LNCAP (cell line): ENCODE measurements at regions not wholly inside any gene's neighbourhood (a gene's known extent, or its start where the extent isn't known, plus 50 kb on each side); places are given as distances from the start of the nearest gene placed in this dataset.

ENCODE experiments used
- TF ChIP-seq, protein P1 (sequence below): fragments of 450-650 bp; IDR thresholded peaks from 2 replicates; pipeline ENCODE4 v1.5.1; 2017; ENCODE audit warnings: mild to moderate bottlenecking

DNA sequence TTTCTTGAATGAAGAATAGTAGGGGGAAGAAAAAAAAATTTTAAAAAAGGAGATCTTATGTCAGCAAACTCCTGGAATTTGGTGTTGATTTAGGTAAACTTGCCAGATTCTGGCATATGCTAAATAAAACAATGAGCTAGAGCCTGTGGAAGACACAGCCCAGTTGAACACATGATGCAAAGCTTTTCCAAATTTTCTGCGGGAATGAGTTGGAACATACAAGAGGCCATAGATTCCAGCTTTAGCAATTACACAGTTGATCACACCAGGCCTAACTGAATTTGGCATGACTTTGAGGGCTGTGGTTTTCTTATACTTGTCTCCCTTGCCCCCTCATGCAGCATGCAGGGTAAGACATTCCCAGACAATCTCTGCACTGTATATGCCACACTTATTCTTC is 297.0 kb downstream of the SH3GL2 start:
- TF ChIP-seq, protein P1, sequence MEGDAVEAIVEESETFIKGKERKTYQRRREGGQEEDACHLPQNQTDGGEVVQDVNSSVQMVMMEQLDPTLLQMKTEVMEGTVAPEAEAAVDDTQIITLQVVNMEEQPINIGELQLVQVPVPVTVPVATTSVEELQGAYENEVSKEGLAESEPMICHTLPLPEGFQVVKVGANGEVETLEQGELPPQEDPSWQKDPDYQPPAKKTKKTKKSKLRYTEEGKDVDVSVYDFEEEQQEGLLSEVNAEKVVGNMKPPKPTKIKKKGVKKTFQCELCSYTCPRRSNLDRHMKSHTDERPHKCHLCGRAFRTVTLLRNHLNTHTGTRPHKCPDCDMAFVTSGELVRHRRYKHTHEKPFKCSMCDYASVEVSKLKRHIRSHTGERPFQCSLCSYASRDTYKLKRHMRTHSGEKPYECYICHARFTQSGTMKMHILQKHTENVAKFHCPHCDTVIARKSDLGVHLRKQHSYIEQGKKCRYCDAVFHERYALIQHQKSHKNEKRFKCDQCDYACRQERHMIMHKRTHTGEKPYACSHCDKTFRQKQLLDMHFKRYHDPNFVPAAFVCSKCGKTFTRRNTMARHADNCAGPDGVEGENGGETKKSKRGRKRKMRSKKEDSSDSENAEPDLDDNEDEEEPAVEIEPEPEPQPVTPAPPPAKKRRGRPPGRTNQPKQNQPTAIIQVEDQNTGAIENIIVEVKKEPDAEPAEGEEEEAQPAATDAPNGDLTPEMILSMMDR: no peak

DNA sequence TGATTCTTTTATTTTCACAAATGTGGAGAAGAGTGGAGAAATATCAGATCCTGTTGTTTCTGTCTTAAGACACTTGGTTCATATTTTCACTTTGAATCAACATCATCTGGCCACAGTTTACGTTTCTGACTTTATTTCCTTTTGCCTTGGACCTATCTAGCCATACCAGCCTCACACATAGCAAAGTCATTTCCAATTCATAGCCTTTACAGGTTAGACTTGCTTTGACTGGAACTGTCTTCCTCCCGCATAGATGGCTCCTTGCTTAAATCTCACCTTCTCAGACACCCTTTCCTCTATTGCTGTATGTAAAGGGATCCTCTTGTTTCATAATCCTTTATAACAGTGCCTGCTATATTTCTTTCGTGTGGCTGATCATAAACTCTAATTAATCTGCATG is 297.8 kb downstream of the SH3GL2 start:
- TF ChIP-seq, protein P1: no peak

DNA sequence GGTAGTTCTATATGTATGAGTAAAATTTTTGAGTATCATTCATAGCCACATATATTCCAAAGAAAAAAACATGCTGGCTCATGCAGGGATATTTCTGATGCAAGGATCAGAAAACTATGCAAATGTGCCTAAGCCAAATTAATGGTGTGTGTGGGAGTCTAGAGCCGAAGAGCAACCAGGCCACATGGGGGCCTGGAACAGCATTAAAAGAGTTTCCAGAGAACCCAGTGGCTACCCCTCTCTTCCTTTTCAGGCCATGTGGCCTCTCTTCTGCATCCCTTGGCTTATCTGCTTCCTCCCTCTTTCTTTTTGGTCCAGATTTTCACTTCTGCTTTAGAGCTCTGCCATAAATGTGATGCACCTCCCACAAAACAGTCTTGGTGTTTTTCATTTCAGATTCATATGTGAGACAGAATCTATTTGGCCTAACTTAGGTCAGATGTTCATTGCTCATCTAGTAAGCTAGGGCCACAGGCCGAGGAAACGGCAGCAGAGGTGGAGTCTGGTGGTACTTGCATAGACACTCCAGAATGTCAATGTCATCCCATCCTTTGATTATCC is 300.0 kb downstream of the SH3GL2 start:
- TF ChIP-seq, protein P1: no peak

DNA sequence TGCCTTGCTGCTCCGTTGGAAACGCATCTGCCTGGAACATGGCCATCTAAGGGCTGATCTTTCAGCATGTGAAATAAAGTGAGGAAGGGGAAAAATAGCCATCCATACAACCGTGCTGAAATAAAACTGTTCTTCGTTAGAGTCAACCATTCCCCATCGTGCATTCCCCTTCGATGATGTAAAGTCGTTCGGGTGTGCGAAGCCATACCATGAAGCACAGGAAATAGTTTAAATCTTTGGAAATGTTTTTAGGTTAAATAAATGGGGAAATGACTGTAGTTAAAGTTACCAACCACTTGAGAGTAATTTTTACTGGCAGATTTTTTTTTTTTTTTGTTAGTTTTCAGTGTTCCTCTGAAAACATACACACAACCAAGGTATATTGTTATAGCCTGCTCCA is 302.5 kb downstream of the SH3GL2 start:
- TF ChIP-seq, protein P1: no peak

DNA sequence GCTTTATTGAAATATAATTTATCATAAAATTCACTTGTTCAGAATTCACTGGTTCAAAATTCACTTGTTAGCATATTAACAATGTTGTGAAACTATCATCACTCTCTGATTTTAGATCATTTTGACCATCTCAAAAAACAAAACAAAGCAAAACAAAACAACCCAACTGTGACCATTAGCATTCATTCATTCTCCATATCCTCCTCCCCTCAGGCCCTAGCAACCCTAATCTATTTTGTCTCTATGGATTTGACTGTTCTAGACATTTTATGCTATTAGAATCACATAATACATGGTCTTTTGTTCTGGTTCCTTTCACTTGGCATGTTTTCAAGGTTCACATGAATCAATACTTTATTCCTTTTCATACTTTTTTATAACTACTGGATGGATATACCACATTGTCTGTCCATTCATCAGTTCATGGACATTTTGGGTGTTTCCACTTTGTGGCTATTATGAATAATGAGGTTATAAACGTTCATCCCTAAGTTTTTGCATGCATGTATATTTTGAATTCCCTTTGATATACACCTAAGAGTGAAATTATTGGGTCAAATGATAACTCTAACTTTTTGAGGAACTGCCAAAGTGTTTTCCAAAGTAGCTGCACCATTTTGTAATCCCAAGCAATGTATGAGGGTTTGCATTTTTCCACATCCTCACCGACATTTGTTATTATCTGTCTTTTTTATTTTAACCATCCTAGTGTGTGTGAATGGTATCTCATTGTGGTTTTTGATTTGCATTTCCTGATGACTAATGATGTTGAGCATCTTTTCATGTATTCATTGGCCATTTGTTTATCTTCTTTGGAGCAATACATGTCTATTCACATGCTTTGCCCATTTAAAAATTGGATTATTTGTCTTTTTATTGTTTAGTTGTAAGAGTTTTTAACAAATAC is 304.1 kb downstream of the SH3GL2 start:
- TF ChIP-seq, protein P1: no peak

DNA sequence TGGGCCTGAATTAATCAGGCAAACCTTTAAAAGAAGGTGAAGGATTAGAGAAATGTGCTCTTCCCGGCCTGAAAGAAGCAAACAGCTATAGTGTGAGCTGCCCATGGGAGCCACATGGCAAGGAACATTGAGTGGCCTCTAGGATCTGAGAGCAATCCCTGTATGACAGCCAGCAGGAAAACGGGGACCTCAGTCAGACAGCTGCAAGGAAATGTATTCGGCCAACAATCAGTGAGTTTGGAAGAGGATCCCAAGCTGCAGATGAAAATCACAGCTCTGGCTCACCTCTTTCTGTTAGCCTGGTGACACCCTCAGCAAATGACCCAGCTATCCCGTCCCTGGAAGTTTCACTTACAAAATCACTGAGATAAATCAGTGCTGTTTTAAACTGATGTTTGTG is 309.2 kb downstream of the SH3GL2 start:
- TF ChIP-seq, protein P1: no peak

DNA sequence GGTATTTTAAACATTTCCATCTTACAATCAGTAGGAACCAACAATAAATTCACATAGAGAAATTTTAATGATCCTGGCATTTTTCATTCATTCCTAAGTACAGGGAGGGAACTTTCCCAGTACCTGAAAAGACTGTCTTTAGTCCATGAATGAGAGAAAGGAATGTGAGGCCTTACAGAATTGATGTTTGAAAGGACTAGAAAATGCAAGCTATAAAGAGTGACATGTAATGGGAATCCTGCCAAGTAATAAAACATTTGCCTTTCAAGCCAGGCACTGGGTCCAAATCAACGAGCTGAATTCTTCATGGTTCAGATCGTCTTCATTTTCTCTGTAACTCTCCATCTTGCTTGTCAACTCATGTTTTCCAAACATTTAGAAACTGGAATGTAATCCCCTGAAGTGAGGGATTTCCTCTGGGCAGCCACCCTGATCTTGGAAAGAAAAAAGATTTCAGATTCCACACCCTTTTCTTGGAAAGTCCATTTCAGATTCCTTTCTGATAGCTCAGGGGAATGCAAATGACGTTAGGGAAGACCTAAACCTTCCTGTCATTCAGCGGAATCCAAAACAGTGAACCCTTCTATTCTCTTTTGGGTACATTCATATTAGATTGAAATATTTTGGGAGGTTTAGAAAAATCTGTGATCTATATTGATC is 315.8 kb downstream of the SH3GL2 start:
- TF ChIP-seq, protein P1: no peak
